Nephron (organoid): ENCODE measurements at regions not wholly inside any gene's neighbourhood (a gene's known extent, or its start where the extent isn't known, plus 50 kb on each side); places are given as distances from the start of the nearest gene placed in this dataset.

ENCODE experiments used
- H3K27ac Mint-ChIP-seq, 3 experiments: 2 replicates each; pipeline ENCODE4 v1.8.0; 2020; ENCODE audit warnings: mixed read lengths in 3 of 3, mild to moderate bottlenecking in 2 of 3, moderate library complexity in 1 of 3
- H3K27me3 Mint-ChIP-seq: 2 replicates; pipeline ENCODE4 v1.8.0; 2021; ENCODE audit warnings: low read depth, mild to moderate bottlenecking, moderate library complexity, mixed read lengths
- H3K36me3 Mint-ChIP-seq: 2 replicates; pipeline ENCODE4 v1.8.0; 2020; ENCODE audit warnings: low read depth, mixed read lengths
- H3K4me1 Mint-ChIP-seq: 2 replicates; pipeline ENCODE4 v1.8.0; 2020; ENCODE audit warnings: mixed read lengths
- H3K4me3 Mint-ChIP-seq, 3 experiments: 2 replicates each; pipeline ENCODE4 v1.8.0; 2020; ENCODE audit warnings: mild to moderate bottlenecking in 3 of 3, mixed read lengths in 3 of 3, moderate library complexity in 2 of 3
- H3K9me3 Mint-ChIP-seq: 2 replicates; pipeline ENCODE4 v1.8.0; 2020; ENCODE audit warnings: mixed read lengths
- TF ChIP-seq, protein P1 (sequence below), 3 experiments: fragments of 200-600 bp; sonication (generic); IDR thresholded peaks; one replicate each; pipeline ENCODE4 v1.5.0; 2021; ENCODE audit warnings: antibody characterized with exemption in 3 of 3; ENCODE audit not compliant: unreplicated experiment in 3 of 3

DNA sequence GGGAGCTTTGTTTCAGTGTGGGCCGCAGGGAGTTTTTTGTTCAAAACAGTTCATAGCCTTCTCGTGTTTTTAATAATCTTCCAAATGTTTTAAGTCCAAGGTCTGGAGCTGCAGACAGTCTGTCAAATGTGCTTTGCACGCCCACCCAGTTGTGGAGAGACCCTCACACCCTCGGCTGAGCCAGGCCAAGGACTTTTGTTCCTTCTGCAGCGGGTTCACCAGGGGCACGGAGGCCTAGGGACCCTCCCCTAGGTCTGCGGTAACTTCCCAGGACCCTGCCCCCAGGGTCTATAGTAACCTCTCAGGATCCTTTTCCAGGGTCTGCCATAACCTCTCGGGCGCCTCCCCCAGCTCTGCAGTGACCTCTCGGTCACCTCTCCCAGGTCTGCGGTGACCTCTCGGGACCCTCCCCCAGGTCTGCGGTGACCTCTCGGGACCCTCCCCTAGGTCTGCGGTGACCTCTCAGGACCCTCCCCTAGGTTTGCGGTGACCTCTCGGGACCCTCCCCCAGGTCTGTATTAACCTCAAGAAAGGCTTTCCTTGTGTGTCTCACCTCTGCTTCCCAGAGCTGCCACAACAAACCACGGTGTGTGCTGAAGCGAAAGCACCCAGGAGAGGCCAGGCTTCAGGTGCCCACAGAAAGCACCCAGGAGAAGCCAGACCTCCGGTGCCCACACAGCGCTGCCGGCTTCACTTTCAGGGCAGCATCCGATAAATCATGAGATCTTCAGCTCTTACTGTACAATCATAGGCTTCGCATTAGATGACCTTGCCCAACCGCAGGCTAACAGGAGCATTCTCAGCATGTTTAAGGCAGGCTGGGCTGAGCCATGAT is 301.9 kb upstream of the SALL3 start:
- TF ChIP-seq, protein P1, sequence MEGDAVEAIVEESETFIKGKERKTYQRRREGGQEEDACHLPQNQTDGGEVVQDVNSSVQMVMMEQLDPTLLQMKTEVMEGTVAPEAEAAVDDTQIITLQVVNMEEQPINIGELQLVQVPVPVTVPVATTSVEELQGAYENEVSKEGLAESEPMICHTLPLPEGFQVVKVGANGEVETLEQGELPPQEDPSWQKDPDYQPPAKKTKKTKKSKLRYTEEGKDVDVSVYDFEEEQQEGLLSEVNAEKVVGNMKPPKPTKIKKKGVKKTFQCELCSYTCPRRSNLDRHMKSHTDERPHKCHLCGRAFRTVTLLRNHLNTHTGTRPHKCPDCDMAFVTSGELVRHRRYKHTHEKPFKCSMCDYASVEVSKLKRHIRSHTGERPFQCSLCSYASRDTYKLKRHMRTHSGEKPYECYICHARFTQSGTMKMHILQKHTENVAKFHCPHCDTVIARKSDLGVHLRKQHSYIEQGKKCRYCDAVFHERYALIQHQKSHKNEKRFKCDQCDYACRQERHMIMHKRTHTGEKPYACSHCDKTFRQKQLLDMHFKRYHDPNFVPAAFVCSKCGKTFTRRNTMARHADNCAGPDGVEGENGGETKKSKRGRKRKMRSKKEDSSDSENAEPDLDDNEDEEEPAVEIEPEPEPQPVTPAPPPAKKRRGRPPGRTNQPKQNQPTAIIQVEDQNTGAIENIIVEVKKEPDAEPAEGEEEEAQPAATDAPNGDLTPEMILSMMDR (IDR thresholded peaks at IDR 0.05; ENCODE audit: unreplicated experiment in 3 of 3), result no peak
- H3K27me3 Mint-ChIP-seq, result peaks cover 25% of the 10 kb centered on the region
- no peak overlapping the region for H3K4me3 Mint-ChIP-seq
- H3K27ac Mint-ChIP-seq, result no peak overlapping the region
- H3K9me3 Mint-ChIP-seq, result no peaks in the 10 kb centered on the region
- no peaks in the 10 kb centered on the region for H3K36me3 Mint-ChIP-seq
- peaks cover 4% of the 10 kb centered on the region for H3K4me1 Mint-ChIP-seq

DNA sequence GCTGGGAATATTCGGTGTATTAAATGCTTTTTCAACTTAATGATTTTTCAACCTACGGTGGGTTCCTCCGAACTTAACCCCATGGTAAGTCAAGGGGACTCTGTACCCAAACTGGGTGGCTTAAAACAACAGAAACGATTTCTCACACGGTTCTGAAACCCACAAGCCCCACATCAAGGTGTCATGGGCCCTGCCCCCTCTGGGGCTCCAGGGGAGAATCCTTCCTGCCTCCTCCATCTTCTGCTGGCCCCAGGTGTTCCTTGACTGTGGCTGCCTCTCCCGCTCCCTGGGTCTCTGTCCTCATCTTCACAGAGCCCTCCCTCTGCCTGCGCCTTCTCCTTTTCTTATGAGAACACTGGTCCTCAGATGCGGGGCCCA is 301.3 kb upstream of the SALL3 start:
- TF ChIP-seq, protein P1 (IDR thresholded peaks at IDR 0.05; ENCODE audit: unreplicated experiment in 3 of 3), result no peak
- no peak overlapping the region for H3K4me3 Mint-ChIP-seq
- peaks cover 25% of the 10 kb centered on the region for H3K27me3 Mint-ChIP-seq
- peaks cover 4% of the 10 kb centered on the region for H3K4me1 Mint-ChIP-seq
- no peaks in the 10 kb centered on the region for H3K9me3 Mint-ChIP-seq
- no peaks in the 10 kb centered on the region for H3K36me3 Mint-ChIP-seq
- no peak overlapping the region for H3K27ac Mint-ChIP-seq

DNA sequence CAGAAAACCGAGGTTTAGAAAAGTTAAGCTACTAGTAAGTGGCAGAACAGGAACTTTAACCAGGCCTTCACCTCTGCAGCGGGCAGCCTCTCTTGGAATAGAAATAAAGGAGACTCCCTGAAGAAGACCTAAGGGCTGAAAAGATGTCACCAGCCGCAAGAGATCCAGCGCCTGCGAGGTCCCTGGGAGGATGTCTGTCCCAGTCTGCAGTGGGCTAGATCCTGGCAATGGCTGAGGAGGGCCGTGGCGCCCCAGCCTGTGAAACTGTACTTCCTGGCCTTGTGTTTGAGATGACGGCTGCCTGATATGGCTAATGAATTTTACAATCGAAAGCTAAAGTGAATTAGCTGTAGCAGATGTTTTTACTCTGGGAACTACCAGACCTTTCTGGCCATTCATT is 300.6 kb upstream of the SALL3 start:
- H3K36me3 Mint-ChIP-seq, result no peaks in the 10 kb centered on the region
- TF ChIP-seq, protein P1 (IDR thresholded peaks at IDR 0.05; ENCODE audit: unreplicated experiment in 3 of 3), result no peak
- peaks cover 4% of the 10 kb centered on the region for H3K4me1 Mint-ChIP-seq
- H3K27me3 Mint-ChIP-seq, result peaks cover 23% of the 10 kb centered on the region
- no peak overlapping the region for H3K27ac Mint-ChIP-seq
- H3K9me3 Mint-ChIP-seq, result no peaks in the 10 kb centered on the region
- no peak overlapping the region for H3K4me3 Mint-ChIP-seq

DNA sequence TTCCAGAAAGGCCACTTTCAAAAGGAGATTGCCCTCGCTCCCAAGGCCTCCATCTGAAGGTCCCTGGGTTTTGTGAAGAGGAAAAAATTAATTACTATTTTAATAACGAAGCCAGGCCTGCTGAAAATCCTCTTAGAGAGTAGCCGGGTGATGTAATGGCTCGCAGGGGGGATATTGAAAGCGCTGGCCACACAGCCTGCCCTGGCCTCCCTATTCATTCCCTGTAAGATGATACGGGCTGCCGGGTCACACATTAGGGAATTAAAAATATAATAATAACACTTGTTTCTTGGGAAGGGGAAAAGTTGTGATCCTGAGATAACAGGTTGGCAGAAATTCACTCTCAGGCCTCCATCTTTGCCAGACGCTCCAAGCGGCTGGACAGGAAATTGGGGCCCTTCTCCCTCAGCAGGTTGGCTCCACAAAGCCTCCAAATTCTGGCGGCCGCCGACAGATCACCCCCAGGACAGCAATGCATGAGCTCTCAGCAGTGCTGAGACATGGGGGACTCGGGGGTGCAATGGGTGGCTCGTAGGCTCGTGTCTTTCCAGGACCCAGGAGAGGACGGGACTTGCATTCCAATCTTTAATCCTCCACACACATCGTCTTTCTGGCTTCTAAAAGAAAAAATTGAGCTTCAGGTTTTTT is 299.9 kb upstream of the SALL3 start:
- H3K27me3 Mint-ChIP-seq, result peaks cover 16% of the 10 kb centered on the region
- TF ChIP-seq, protein P1 (IDR thresholded peaks at IDR 0.05; ENCODE audit: unreplicated experiment in 3 of 3), result no peak
- H3K36me3 Mint-ChIP-seq, result no peaks in the 10 kb centered on the region
- no peak overlapping the region for H3K4me3 Mint-ChIP-seq
- no peak overlapping the region for H3K27ac Mint-ChIP-seq
- peaks cover 4% of the 10 kb centered on the region for H3K4me1 Mint-ChIP-seq
- H3K9me3 Mint-ChIP-seq, result no peaks in the 10 kb centered on the region

DNA sequence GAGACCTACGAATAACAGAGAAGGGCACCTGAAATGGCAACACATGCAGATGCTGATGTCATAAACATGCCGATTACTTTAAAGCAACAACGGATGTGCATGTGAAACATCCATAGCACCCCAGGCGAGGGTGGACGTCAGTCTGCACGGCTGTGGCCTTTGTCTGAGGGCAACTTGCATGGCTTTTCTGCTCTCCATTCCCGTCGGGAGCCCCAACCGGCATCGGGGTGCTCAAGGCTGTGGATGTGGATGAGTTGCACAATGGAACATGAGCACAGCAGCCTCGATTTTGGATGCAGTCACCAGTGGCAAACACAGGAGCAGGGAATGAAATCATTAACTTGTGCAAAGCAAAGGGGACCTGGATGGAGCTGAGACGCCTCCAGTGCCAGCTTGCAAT is 298.2 kb upstream of the SALL3 start:
- peaks cover 4% of the 10 kb centered on the region for H3K4me1 Mint-ChIP-seq
- no peaks in the 10 kb centered on the region for H3K9me3 Mint-ChIP-seq
- no peak overlapping the region for H3K27ac Mint-ChIP-seq
- TF ChIP-seq, protein P1 (IDR thresholded peaks at IDR 0.05; ENCODE audit: unreplicated experiment in 3 of 3), result no peak
- peaks cover 12% of the 10 kb centered on the region for H3K27me3 Mint-ChIP-seq
- H3K4me3 Mint-ChIP-seq, result no peak overlapping the region
- no peaks in the 10 kb centered on the region for H3K36me3 Mint-ChIP-seq
